Right cardiac atrium (tissue), 5 donors: ENCODE measurements at regions not wholly inside any gene's neighbourhood (a gene's known extent, or its start where the extent isn't known, plus 50 kb on each side); places are given as distances from the start of the nearest gene placed in this dataset.
"Not testable (repeated sequence)": the region's sequence is repeated elsewhere in the genome, so short reads cannot be mapped to it uniquely, and the experiment has no call there.

Experiments
- ATAC-seq, 2 donors: fragments of 200-7000 bp; cut with Tn5 transposase; one replicate each; pipeline versions ENCODE4 v1.8.0 to v1.9.1; 2020; ENCODE audit warnings: moderate library complexity in 2 of 2, mild to moderate bottlenecking in 1 of 2
- DNase-seq, 3 donors: peaks; one replicate each; pipeline ENCODE4 v3.0.0-alpha.2; 2020
- H3K27ac ChIP-seq: one replicate; pipeline ENCODE4 v1.5.1; 2013; ENCODE audit warnings: mild to moderate bottlenecking, low read length, control low read depth, moderate library complexity
- H3K27me3 ChIP-seq: one replicate; pipeline ENCODE4 v1.6.1; 2013; ENCODE audit not compliant: control insufficient read depth, insufficient read depth
- H3K4me1 ChIP-seq: one replicate; pipeline ENCODE4 v1.6.1; 2013; ENCODE audit warnings: low read length; ENCODE audit not compliant: control insufficient read depth, insufficient read depth
- H3K4me3 ChIP-seq: one replicate; pipeline ENCODE4 v1.5.1; 2013; ENCODE audit warnings: low read length, control low read depth
- H3K9me3 ChIP-seq: one replicate; pipeline ENCODE4 v1.6.1; 2013; ENCODE audit warnings: low read length; ENCODE audit not compliant: control insufficient read depth
- WGBS: extraction: QIAGEN DNeasy Blood & Tissue Kit; methylation state at CpG from one replicate; pipeline ENCODE4 v1.1.7; 2013; 5-methylcytosine and 5-hydroxymethylcytosine counted together
- intact Hi-C, 4 donors: fragments of 100-400 bp; cut with DNase I; formaldehyde crosslinking; loops; one replicate each; pipeline versions ENCODE4 v1.11.0 to v1.14.0; 2022 to 2023
- donor health status: healthy with polysubstance abuse.
- donor health status: DM: no; HTN: yes; CAD: no.
- donor health status: DM: no; HTN: no; CAD: no.
- donor health status: DM: no; HTN: yes; CAD: no; lungs with severe emphysema.
- donor health status: DM: yes; HTN: yes; CAD: no.

DNA sequence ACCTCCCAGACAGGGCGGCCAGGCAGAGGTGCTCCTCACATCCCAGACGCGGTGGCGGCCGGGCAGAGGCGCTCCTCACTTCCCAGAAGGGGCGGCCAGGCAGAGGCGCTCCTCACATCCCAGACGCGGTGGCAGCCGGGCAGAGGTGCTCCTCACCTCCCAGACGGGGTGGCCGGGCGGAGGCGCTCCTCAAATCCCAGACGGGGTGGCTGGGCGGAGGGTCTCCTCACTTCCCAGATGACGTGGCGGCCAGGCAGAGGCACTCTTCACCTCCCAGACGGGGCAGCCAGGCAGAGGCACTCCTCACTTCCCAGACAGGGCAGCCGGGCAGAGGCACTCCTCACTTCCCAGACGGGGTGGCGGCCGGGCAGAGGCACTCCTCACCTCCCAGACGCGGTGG lies 247.7 kb upstream of the USP9Y start:
- H3K4me1 ChIP-seq, intact Hi-C loops, ATAC-seq, DNase-seq, H3K4me3 ChIP-seq, H3K27ac ChIP-seq, H3K9me3 ChIP-seq, H3K27me3 ChIP-seq: not testable (repeated sequence)
- WGBS = 95% methylated on average over 26 of the region's 26 CpGs

DNA sequence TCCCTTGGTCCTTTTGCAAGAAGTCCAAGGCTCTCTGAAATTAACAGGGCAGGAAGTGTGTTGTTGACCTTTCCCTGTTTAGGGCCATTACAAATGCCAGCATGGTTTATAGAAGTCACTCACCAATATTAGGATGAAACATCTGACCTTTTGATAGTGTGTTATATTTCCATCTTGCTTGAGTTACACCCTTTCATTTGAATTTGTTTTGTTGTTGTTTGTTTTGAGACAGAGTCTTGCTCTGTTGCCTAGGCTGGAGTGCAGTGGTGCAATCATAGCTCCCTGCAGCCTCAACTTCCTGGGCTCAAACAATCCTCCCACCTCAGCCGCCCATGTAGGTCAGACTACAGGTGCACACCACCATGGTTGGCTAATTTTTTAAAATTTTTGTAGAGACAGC lies 241.1 kb upstream of the USP9Y start:
- DNase-seq (no peak), ATAC-seq (no peak)
- Histone ChIP-seq H3K4me3 (no peak overlapping the region), H3K27me3 (no peaks in the 10 kb centered on the region), H3K27ac (no peak overlapping the region), H3K4me1 (no peaks in the 10 kb centered on the region), H3K9me3 (no peaks in the 10 kb centered on the region)
- 76% methylated on average over 1 of the region's 1 CpG for WGBS
- intact Hi-C loops = no loop called here

DNA sequence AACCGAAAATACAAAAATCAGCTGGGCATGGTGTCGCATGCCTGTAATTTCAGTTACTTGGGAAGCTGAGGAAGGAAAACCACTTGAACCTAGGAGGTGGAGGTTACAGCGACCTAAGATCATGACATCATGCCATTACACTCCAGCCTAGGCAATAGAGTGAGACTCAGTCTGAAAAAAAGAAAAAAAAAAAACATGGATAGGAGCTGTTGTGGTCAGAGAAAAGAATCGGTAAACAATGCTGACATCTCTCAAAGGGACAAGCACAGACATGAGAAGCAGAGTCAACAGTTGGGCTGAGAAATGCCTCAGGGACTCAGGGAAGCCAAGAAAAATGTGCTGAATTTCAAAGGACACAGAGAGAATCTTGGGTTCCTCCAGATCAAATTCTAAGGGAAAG lies 236.9 kb upstream of the USP9Y start:
- no peaks in the 10 kb centered on the region for H3K27me3 ChIP-seq
- no peak for DNase-seq
- no peaks in the 10 kb centered on the region for H3K9me3 ChIP-seq
- H3K4me3 ChIP-seq = no peak overlapping the region
- no peaks in the 10 kb centered on the region for H3K4me1 ChIP-seq
- no peak for ATAC-seq
- H3K27ac ChIP-seq = no peak overlapping the region
- intact Hi-C loops = no loop called here
- 84% methylated on average over 4 of the region's 4 CpGs for WGBS

DNA sequence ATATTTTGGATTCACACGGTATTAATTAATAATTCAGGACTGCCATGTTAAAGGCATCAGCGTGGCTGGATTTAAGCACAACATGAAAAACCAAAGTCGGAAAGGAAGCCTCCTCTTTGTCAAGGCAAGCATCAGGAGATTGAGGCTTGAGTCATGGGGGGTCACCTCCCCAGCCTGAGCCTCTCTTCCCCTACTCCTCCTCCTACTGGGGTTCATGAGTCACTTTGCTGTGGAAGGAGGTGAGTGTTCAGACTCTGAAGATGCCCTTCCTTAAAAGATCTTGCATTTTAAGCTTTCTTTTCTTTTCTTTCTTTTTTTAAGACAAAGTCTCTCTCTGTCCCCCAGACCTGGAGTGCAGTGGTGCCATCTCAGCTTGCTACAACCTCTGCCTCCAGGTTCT lies 235.3 kb upstream of the USP9Y start:
- no peak overlapping the region for H3K27ac ChIP-seq
- H3K4me1 ChIP-seq = no peaks in the 10 kb centered on the region
- no peaks in the 10 kb centered on the region for H3K27me3 ChIP-seq
- H3K4me3 ChIP-seq = no peak overlapping the region
- WGBS = 87% methylated on average over 3 of the region's 3 CpGs
- DNase-seq (no peak), ATAC-seq (no peak)
- no peaks in the 10 kb centered on the region for H3K9me3 ChIP-seq
- intact Hi-C loops = no loop called here

DNA sequence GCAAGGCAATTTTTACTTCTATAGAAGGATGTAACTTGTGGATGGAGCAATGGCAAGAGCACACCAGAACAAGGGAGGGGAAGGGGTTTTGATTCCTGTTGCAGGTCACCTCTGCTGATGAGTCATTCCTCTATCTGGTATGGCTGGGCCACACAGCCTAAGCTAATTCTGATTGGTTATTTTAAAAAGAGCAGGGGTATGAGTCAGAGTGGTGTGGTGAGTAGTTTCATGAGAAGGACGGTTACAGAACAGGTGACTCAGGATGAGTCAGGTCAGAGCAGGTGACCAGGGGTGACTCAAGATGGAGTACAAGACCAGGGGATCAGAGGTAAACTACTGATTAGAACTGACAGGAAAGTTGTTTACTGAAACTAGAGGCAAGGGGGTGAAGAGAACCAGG lies 231.9 kb upstream of the USP9Y start:
- ATAC-seq (no peak), DNase-seq (no peak)
- Histone ChIP-seq H3K4me1 (no peaks in the 10 kb centered on the region), H3K4me3 (no peak overlapping the region), H3K27ac (no peak overlapping the region), H3K9me3 (no peaks in the 10 kb centered on the region), H3K27me3 (no peaks in the 10 kb centered on the region)
- intact Hi-C loops = no loop called here
- WGBS = 68% methylated on average over 1 of the region's 1 CpG

DNA sequence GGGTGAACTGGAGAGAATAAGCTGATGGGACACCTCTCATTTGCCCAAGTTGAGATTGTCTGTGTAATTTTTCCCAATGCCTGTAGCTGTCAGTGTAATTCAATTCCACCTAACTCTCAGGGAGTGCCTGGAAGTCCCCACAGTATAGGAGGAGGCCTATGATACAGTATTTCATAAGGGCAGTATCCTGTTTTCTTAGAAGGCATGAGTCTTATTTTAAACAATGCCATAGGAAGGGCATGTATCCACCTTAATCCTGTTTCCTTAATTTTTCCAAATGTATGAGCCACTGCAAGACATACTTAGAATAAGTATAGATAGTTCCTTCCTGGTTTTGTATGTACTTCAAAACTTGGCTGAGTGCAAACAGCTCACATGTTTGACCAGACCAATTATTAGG lies 226.6 kb upstream of the USP9Y start:
- Histone ChIP-seq H3K4me1 (no peaks in the 10 kb centered on the region), H3K9me3 (no peaks in the 10 kb centered on the region), H3K4me3 (no peak overlapping the region), H3K27me3 (no peaks in the 10 kb centered on the region), H3K27ac (no peak overlapping the region)
- ATAC-seq (no peak), DNase-seq (no peak)
- intact Hi-C loops = no loop called here

DNA sequence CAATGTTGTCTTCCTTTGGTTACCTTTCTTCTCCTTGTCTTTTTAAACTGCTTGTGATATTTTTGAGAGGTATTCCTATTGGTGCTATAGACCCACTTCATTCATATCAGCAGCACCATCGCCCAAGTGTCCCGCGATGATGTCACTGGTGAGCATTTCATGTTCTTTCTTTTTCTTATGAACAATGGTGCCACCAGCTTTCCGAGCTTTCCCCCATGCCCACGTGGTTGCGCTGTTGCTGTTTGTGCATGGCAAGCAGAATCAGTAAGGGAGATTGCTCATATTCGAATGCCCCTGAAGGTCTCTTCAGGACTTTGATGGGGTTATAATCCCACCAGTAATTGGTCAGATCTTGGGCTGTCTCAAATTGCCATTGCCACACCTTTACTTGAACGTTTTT lies 221.6 kb upstream of the USP9Y start:
- ATAC-seq = no peak
- no peaks in the 10 kb centered on the region for H3K9me3 ChIP-seq
- no peak overlapping the region for H3K4me3 ChIP-seq
- DNase-seq = no peak
- WGBS = 24% methylated on average over 8 of the region's 8 CpGs
- intact Hi-C loops = no loop called here
- no peaks in the 10 kb centered on the region for H3K4me1 ChIP-seq
- no peaks in the 10 kb centered on the region for H3K27me3 ChIP-seq
- no peak overlapping the region for H3K27ac ChIP-seq

DNA sequence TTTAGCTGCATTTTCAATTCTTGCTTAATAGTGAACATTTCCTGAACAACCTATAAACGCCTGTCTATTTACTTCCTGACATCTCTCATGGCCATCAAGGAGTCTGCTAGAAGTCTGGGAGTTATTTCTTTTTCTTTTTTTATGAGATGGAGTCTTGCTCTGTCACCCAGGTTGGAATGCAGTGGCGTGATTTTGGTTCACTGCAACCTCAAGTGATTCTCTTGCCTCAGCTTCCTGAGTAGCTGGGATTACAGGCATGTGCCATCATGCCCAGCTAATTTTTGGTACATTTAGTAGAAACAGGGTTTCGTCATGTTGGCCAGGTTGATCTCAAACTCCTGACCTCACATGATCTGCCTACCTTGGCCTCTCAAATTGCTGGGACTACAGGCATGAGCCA lies 217.6 kb upstream of the USP9Y start:
- Histone ChIP-seq H3K27ac (no peak overlapping the region), H3K27me3 (no peaks in the 10 kb centered on the region), H3K9me3 (no peaks in the 10 kb centered on the region), H3K4me1 (no peaks in the 10 kb centered on the region), H3K4me3 (no peak overlapping the region)
- DNase-seq (no peak), ATAC-seq (no peak)
- 59% methylated on average over 3 of the region's 3 CpGs for WGBS
- intact Hi-C loops = no loop called here

DNA sequence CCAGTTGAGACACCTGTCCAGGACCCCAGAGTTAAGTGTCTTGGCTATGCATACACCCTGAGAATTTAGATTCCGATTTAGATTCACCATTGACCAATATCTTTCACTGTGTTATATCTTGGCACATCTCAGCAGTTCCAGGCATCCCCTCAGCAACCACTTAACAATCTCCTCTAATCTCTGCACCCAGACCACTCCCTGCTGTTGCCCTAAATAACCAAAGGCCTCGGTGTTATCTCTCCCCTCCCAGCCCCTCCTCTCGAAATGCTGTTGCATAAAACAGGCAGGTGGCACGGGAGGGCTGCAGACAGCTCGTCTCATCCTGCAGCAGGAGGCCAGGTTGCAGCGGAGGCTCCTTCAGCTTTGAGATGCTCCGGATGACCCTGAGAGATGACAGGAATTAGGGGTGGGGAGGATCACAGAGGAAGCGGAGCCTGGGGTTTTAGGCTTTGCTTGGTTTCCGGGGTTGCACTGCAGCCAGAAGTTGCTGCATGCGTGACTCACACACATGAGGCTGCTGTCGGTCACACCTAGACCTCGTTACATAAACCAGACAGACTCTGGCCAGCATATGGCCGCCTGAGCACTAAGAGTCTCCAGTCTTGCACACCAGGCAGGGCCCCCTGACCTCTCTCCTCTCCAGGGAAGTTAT lies 210.3 kb upstream of the USP9Y start:
- intact Hi-C loops = no loop called here
- no peaks in the 10 kb centered on the region for H3K27me3 ChIP-seq
- H3K9me3 ChIP-seq = no peaks in the 10 kb centered on the region
- no peaks in the 10 kb centered on the region for H3K4me1 ChIP-seq
- H3K27ac ChIP-seq = no peak overlapping the region
- DNase-seq (no peak), ATAC-seq (no peak)
- H3K4me3 ChIP-seq = no peak overlapping the region
- WGBS = 36% methylated on average over 13 of the region's 13 CpGs

DNA sequence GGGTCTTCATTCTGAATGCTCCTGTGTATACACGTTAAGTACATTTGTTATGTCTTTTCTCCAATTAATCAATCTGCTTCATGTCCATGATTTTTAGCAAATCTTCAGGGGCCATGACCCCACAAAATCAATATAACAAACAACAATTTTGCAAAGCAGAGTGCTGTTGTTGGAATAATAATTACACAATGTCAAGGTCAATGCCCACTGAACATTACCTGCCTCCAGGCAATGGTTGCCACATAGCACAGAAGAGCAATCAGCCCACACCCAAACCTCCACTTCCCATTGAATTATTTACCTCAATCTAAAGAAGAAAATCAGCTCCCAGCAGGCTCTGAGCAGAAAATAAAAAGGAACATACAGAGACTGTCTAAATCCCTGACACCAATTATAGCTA lies 208.8 kb upstream of the USP9Y start:
- no peaks in the 10 kb centered on the region for H3K27me3 ChIP-seq
- ATAC-seq (no peak), DNase-seq (no peak)
- 94% methylated on average over 1 of the region's 1 CpG for WGBS
- H3K27ac ChIP-seq = no peak overlapping the region
- intact Hi-C loops = no loop called here
- no peaks in the 10 kb centered on the region for H3K4me1 ChIP-seq
- H3K9me3 ChIP-seq = no peaks in the 10 kb centered on the region
- no peak overlapping the region for H3K4me3 ChIP-seq

DNA sequence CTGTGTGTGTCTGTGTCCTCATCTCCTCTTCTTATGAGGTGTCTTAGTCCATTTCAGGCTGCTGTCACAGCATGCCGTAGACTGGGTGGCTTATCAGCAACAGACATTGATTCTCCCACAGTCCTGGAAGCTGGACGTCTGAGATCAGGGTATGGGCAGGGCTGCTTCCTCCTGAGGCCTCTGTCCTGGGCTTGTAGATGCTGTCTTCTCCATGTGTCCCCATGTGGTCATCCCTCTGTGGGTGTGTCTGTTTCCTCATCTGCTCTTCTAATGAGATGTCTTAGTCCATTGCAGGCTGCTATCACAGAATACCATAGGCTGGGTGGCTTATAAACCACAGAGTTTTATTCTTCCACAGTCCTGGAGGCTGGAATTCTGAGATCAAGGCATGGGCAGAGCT lies 205.0 kb upstream of the USP9Y start:
- Histone ChIP-seq H3K27ac (no peak overlapping the region), H3K9me3 (no peaks in the 10 kb centered on the region), H3K4me3 (no peak overlapping the region), H3K4me1 (no peaks in the 10 kb centered on the region), H3K27me3 (no peaks in the 10 kb centered on the region)
- WGBS = 56% methylated on average over 2 of the region's 2 CpGs
- DNase-seq (no peak), ATAC-seq (no peak)
- intact Hi-C loops = no loop called here

DNA sequence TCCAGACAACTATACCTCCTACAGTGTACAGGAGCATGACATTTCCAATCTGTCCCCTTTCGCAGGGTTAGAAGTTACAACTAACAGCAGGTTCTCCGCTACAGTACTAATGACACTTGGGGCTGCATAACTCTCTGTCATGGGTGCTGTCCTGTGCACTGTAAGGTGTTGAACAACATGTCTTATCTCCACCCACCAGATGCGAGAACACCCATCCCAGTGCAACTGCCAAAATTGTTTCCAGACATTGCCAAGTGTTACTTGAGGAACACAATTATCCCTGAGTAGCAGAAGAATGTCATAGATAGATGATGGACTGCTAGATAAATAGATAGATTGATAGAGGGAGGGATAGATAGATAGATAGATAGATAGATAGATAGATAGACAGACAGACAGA lies 200.9 kb upstream of the USP9Y start:
- DNase-seq (no peak), ATAC-seq (no peak)
- Histone ChIP-seq H3K9me3 (peaks cover 1% of the 10 kb centered on the region), H3K27ac (no peak overlapping the region), H3K27me3 (no peaks in the 10 kb centered on the region), H3K4me3 (no peak overlapping the region), H3K4me1 (no peaks in the 10 kb centered on the region)
- whole genome bisulfite sequencing = 76% methylated on average over 3 of the region's 3 CpGs
- intact Hi-C loops = no loop called here
